K562 (cell line): ENCODE measurements at regions not wholly inside any gene's neighbourhood (a gene's known extent, or its start where the extent isn't known, plus 50 kb on each side); places are given as distances from the start of the nearest gene placed in this dataset.

ENCODE experiments used
- BHLHE40 ChIP-seq: IDR thresholded peaks from 2 replicates; pipeline ENCODE4 v1.6.1; 2011; ENCODE audit warnings: low read length, improper control_type of control experiment
- CHCHD3 ChIP-seq: fragments of 250-450 bp; sonication (Bioruptor Pico); IDR thresholded peaks from 2 replicates; pipeline ENCODE4 v2.1.2; 2022; ENCODE audit warnings: mild to moderate bottlenecking
- DPF2 ChIP-seq: fragments of 450-650 bp; IDR thresholded peaks from 2 replicates; pipeline ENCODE4 v1.6.1; 2016
- E2F1 ChIP-seq: sonication (generic); formaldehyde crosslinking; IDR thresholded peaks from 2 replicates; pipeline ENCODE4 v1.8.1; 2023; ENCODE audit warnings: mild to moderate bottlenecking, missing genetic modification reagents, moderate library complexity
- HCFC1 ChIP-seq: IDR thresholded peaks from 2 replicates; pipeline ENCODE4 v1.6.1; 2012; ENCODE audit warnings: low read depth, low read length, improper control_type of control experiment
- JUNB ChIP-seq: fragments of 450-650 bp; formaldehyde crosslinking; conservative IDR thresholded peaks from 2 replicates; pipeline ENCODE4 v1.4.0; 2020; ENCODE audit warnings: mild to moderate bottlenecking
- KLF1 ChIP-seq: fragments of 450-650 bp; IDR thresholded peaks from 2 replicates; pipeline ENCODE4 v1.6.1; 2016; ENCODE audit warnings: missing genetic modification characterization, missing compliant biosample characterization
- MEIS2 ChIP-seq: fragments of 450-650 bp; IDR thresholded peaks from 2 replicates; pipeline ENCODE4 v1.6.1; 2014; ENCODE audit warnings: mild to moderate bottlenecking; ENCODE audit not compliant: partially characterized antibody
- NRF1 ChIP-seq, 2 experiments: fragments of 450-650 bp; IDR thresholded peaks in 1 of 2; conservative IDR thresholded peaks in 1 of 2; 2 replicates each; pipeline ENCODE4 v1.6.1; 2014; ENCODE audit warnings: mild to moderate bottlenecking in 2 of 2
- PHB2 ChIP-seq: fragments of 450-650 bp; IDR thresholded peaks from 2 replicates; pipeline ENCODE4 v1.6.1; 2017; ENCODE audit warnings: low read depth
- POLR2A ChIP-seq: fragments of 450-650 bp; conservative IDR thresholded peaks from 2 replicates; pipeline ENCODE4 v1.6.1; 2016
- POLR2AphosphoS5 ChIP-seq: IDR thresholded peaks from 2 replicates; pipeline ENCODE4 v1.6.1; 2011; ENCODE audit warnings: mild to moderate bottlenecking, low read depth, low read length, moderate library complexity; ENCODE audit not compliant: control insufficient read depth, insufficient read depth
- ZNF311 ChIP-seq: fragments of 250-450 bp; sonication (Bioruptor Pico); IDR thresholded peaks from 2 replicates; pipeline ENCODE4 v1.4.0; 2020; ENCODE audit warnings: mild to moderate bottlenecking, moderate library complexity
- TF ChIP-seq, protein P1 (sequence below), 3 experiments: IDR thresholded peaks in 2 of 3; conservative IDR thresholded peaks in 1 of 3; 2 replicates each; pipeline ENCODE4 v1.5.1; 2011 to 2012; ENCODE audit warnings: low read length in 3 of 3, mild to moderate bottlenecking in 3 of 3, control low read depth in 2 of 3, improper control_type of control experiment in 1 of 3, inconsistent platforms in 1 of 3, low read depth in 1 of 3, mixed read lengths in 1 of 3, moderate library complexity in 1 of 3; ENCODE audit not compliant: insufficient read depth in 2 of 3

DNA sequence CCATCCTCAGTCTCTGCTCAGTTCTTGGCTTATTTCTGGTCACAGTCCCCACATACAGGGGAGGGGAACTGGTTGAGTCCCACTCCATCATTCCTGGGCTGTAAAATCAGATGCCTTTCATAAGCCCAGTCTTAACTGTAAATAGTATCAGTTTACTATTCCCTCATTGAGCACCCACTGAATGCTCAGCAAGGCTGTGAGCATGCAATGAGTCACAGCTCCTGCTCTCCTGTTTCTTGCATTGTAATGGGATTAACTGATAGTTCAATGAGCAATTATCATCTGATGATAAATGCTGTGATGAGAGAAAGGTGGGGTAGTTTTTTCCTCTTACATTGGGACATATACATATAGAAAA lies 113.6 kb upstream of the TPM1 start:
- no peak for TF ChIP-seq DPF2
- TF ChIP-seq, protein P1, sequence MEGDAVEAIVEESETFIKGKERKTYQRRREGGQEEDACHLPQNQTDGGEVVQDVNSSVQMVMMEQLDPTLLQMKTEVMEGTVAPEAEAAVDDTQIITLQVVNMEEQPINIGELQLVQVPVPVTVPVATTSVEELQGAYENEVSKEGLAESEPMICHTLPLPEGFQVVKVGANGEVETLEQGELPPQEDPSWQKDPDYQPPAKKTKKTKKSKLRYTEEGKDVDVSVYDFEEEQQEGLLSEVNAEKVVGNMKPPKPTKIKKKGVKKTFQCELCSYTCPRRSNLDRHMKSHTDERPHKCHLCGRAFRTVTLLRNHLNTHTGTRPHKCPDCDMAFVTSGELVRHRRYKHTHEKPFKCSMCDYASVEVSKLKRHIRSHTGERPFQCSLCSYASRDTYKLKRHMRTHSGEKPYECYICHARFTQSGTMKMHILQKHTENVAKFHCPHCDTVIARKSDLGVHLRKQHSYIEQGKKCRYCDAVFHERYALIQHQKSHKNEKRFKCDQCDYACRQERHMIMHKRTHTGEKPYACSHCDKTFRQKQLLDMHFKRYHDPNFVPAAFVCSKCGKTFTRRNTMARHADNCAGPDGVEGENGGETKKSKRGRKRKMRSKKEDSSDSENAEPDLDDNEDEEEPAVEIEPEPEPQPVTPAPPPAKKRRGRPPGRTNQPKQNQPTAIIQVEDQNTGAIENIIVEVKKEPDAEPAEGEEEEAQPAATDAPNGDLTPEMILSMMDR (IDR thresholded peaks at IDR 0.05 in 2 of 3, conservative IDR thresholded peaks at IDR 0.05 in 1 of 3; ENCODE audit: insufficient read depth in 2 of 3, low read depth in 1 of 3, low read length in 3 of 3): no peak
- TF ChIP-seq BHLHE40: no peak
- TF ChIP-seq CHCHD3: no peak
- no peak for TF ChIP-seq ZNF311 (CRISPR knock-in tag)
- TF ChIP-seq NRF1 (conservative IDR thresholded peaks at IDR 0.05 in 1 of 2, IDR thresholded peaks at IDR 0.05 in 1 of 2): no peak
- no peak for TF ChIP-seq KLF1 (tag)
- no peak for TF ChIP-seq HCFC1
- TF ChIP-seq MEIS2: no peak
- TF ChIP-seq JUNB: no peak
- no peak for TF ChIP-seq PHB2
- no peak for TF ChIP-seq POLR2A
- TF ChIP-seq E2F1 (CRISPR knock-in tag): no peak
- TF ChIP-seq POLR2AphosphoS5: no peak
